ENCODE measurements at regions not wholly inside any gene's neighbourhood (a gene's known extent, or its start where the extent isn't known, plus 50 kb on each side); places are given as distances from the start of the nearest gene placed in this dataset.

- Histone ChIP-seq H3K27me3 (ENCODE audit: insufficient read depth, low read length) (no peaks in the 10 kb centered on the region), H3K4me3 (ENCODE audit: low read length) (no peak overlapping the region), H3K4me1 (ENCODE audit: insufficient read depth, low read length) (peaks cover 10% of the 10 kb centered on the region), H3K9me3 (ENCODE audit: insufficient read depth, low read depth, low read length) (no peaks in the 10 kb centered on the region), H3K27ac (ENCODE audit: low read depth, low read length) (no peak overlapping the region), H3K9ac (ENCODE audit: low read depth, low read length) (no peak overlapping the region), H3K36me3 (ENCODE audit: insufficient read depth, low read length) (no peaks in the 10 kb centered on the region)
Observed at GRCh38 chr18:38397094-38397493, 831.5 kb upstream of the CELF4 start.

- Histone ChIP-seq H3K27me3 (ENCODE audit: insufficient read depth, low read length) (no peaks in the 10 kb centered on the region), H3K36me3 (ENCODE audit: insufficient read depth, low read length) (no peaks in the 10 kb centered on the region), H3K9ac (ENCODE audit: low read depth, low read length) (no peak overlapping the region), H3K4me3 (ENCODE audit: low read length) (no peak overlapping the region), H3K9me3 (ENCODE audit: insufficient read depth, low read depth, low read length) (no peaks in the 10 kb centered on the region), H3K4me1 (ENCODE audit: insufficient read depth, low read length) (no peaks in the 10 kb centered on the region), H3K27ac (ENCODE audit: low read depth, low read length) (no peak overlapping the region)
- WGBS: 92% methylated on average over 1 of the region's 1 CpG
Observed at GRCh38 chr18:38386146-38386545, 820.5 kb upstream of the CELF4 start.

GRCh38 chr18:38369772-38370690, 804.4 kb upstream of the CELF4 start:
- no peak overlapping the region for H3K27ac ChIP-seq (ENCODE audit: low read depth, low read length)
- H3K9me3 ChIP-seq (ENCODE audit: insufficient read depth, low read depth, low read length): no peaks in the 10 kb centered on the region
- no peaks in the 10 kb centered on the region for H3K27me3 ChIP-seq (ENCODE audit: insufficient read depth, low read length)
- H3K4me3 ChIP-seq (ENCODE audit: low read length): no peak overlapping the region
- WGBS: 89% methylated on average over 4 of the region's 4 CpGs
- no peak overlapping the region for H3K9ac ChIP-seq (ENCODE audit: low read depth, low read length)
- no peaks in the 10 kb centered on the region for H3K36me3 ChIP-seq (ENCODE audit: insufficient read depth, low read length)
- H3K4me1 ChIP-seq (ENCODE audit: insufficient read depth, low read length): peaks cover 18% of the 10 kb centered on the region

GRCh38 chr18:38368886-38369285, 803.3 kb upstream of the CELF4 start:
- Histone ChIP-seq H3K4me1 (ENCODE audit: insufficient read depth, low read length) (peaks cover 18% of the 10 kb centered on the region), H3K36me3 (ENCODE audit: insufficient read depth, low read length) (no peaks in the 10 kb centered on the region), H3K9ac (ENCODE audit: low read depth, low read length) (no peak overlapping the region), H3K27me3 (ENCODE audit: insufficient read depth, low read length) (no peaks in the 10 kb centered on the region), H3K4me3 (ENCODE audit: low read length) (no peak overlapping the region), H3K9me3 (ENCODE audit: insufficient read depth, low read depth, low read length) (no peaks in the 10 kb centered on the region), H3K27ac (ENCODE audit: low read depth, low read length) (no peak overlapping the region)

- no peaks in the 10 kb centered on the region for H3K36me3 ChIP-seq (ENCODE audit: insufficient read depth, low read length)
- H3K4me3 ChIP-seq (ENCODE audit: low read length): no peak overlapping the region
- no peaks in the 10 kb centered on the region for H3K27me3 ChIP-seq (ENCODE audit: insufficient read depth, low read length)
- no peak overlapping the region for H3K9ac ChIP-seq (ENCODE audit: low read depth, low read length)
- H3K27ac ChIP-seq (ENCODE audit: low read depth, low read length): no peak overlapping the region
- peaks cover 18% of the 10 kb centered on the region for H3K4me1 ChIP-seq (ENCODE audit: insufficient read depth, low read length)
- H3K9me3 ChIP-seq (ENCODE audit: insufficient read depth, low read depth, low read length): no peaks in the 10 kb centered on the region
- 92% methylated on average over 2 of the region's 2 CpGs for WGBS
Observed at GRCh38 chr18:38368246-38368645, 802.6 kb upstream of the CELF4 start.

GRCh38 chr18:38367473-38367872, 801.9 kb upstream of the CELF4 start:
- H3K36me3 ChIP-seq (ENCODE audit: insufficient read depth, low read length): no peaks in the 10 kb centered on the region
- H3K9me3 ChIP-seq (ENCODE audit: insufficient read depth, low read depth, low read length): no peaks in the 10 kb centered on the region
- no peak overlapping the region for H3K4me3 ChIP-seq (ENCODE audit: low read length)
- H3K4me1 ChIP-seq (ENCODE audit: insufficient read depth, low read length): peaks cover 18% of the 10 kb centered on the region
- 100% methylated on average over 1 of the region's 1 CpG for WGBS
- no peak overlapping the region for H3K9ac ChIP-seq (ENCODE audit: low read depth, low read length)
- no peak overlapping the region for H3K27ac ChIP-seq (ENCODE audit: low read depth, low read length)
- H3K27me3 ChIP-seq (ENCODE audit: insufficient read depth, low read length): no peaks in the 10 kb centered on the region

- Histone ChIP-seq H3K27ac (ENCODE audit: low read depth, low read length) (no peak overlapping the region), H3K27me3 (ENCODE audit: insufficient read depth, low read length) (no peaks in the 10 kb centered on the region), H3K9me3 (ENCODE audit: insufficient read depth, low read depth, low read length) (no peaks in the 10 kb centered on the region), H3K9ac (ENCODE audit: low read depth, low read length) (no peak overlapping the region), H3K36me3 (ENCODE audit: insufficient read depth, low read length) (no peaks in the 10 kb centered on the region), H3K4me3 (ENCODE audit: low read length) (no peak overlapping the region), H3K4me1 (ENCODE audit: insufficient read depth, low read length) (peaks cover 8% of the 10 kb centered on the region; the same call in 1 of the 2 replicates)
- WGBS: 87% methylated on average over 2 of the region's 2 CpGs
Observed at GRCh38 chr18:38362286-38362792, 796.7 kb upstream of the CELF4 start.

- no peaks in the 10 kb centered on the region for H3K9me3 ChIP-seq (ENCODE audit: insufficient read depth, low read depth, low read length)
- H3K4me1 ChIP-seq (ENCODE audit: insufficient read depth, low read length): no peaks in the 10 kb centered on the region
- no peak overlapping the region for H3K27ac ChIP-seq (ENCODE audit: low read depth, low read length)
- H3K4me3 ChIP-seq (ENCODE audit: low read length): no peak overlapping the region
- H3K36me3 ChIP-seq (ENCODE audit: insufficient read depth, low read length): no peaks in the 10 kb centered on the region
- H3K27me3 ChIP-seq (ENCODE audit: insufficient read depth, low read length): no peaks in the 10 kb centered on the region
- 90% methylated on average over 10 of the region's 11 CpGs for WGBS
- no peak overlapping the region for H3K9ac ChIP-seq (ENCODE audit: low read depth, low read length)
Observed at GRCh38 chr18:38358805-38359657, 793.4 kb upstream of the CELF4 start.

- no peak overlapping the region for H3K9ac ChIP-seq (ENCODE audit: low read depth, low read length)
- H3K4me3 ChIP-seq (ENCODE audit: low read length): no peak overlapping the region
- no peaks in the 10 kb centered on the region for H3K27me3 ChIP-seq (ENCODE audit: insufficient read depth, low read length)
- H3K27ac ChIP-seq (ENCODE audit: low read depth, low read length): no peak overlapping the region
- no peaks in the 10 kb centered on the region for H3K36me3 ChIP-seq (ENCODE audit: insufficient read depth, low read length)
- no peaks in the 10 kb centered on the region for H3K9me3 ChIP-seq (ENCODE audit: insufficient read depth, low read depth, low read length)
- no peaks in the 10 kb centered on the region for H3K4me1 ChIP-seq (ENCODE audit: insufficient read depth, low read length)
Observed at GRCh38 chr18:38353149-38353548, 787.6 kb upstream of the CELF4 start.

- no peaks in the 10 kb centered on the region for H3K36me3 ChIP-seq (ENCODE audit: insufficient read depth, low read length)
- H3K4me3 ChIP-seq (ENCODE audit: low read length): no peak overlapping the region
- no peak overlapping the region for H3K9ac ChIP-seq (ENCODE audit: low read depth, low read length)
- H3K4me1 ChIP-seq (ENCODE audit: insufficient read depth, low read length): no peaks in the 10 kb centered on the region
- H3K27ac ChIP-seq (ENCODE audit: low read depth, low read length): no peak overlapping the region
- 93% methylated on average over 2 of the region's 2 CpGs for WGBS
- H3K9me3 ChIP-seq (ENCODE audit: insufficient read depth, low read depth, low read length): no peaks in the 10 kb centered on the region
- H3K27me3 ChIP-seq (ENCODE audit: insufficient read depth, low read length): no peaks in the 10 kb centered on the region
Observed at GRCh38 chr18:38350141-38350540, 784.5 kb upstream of the CELF4 start.

GRCh38 chr18:38330573-38330972, 765.0 kb upstream of the CELF4 start:
- Histone ChIP-seq H3K27ac (ENCODE audit: low read depth, low read length) (no peak overlapping the region), H3K27me3 (ENCODE audit: insufficient read depth, low read length) (no peaks in the 10 kb centered on the region), H3K9ac (ENCODE audit: low read depth, low read length) (no peak overlapping the region), H3K4me1 (ENCODE audit: insufficient read depth, low read length) (no peaks in the 10 kb centered on the region), H3K4me3 (ENCODE audit: low read length) (no peak overlapping the region), H3K9me3 (ENCODE audit: insufficient read depth, low read depth, low read length) (no peaks in the 10 kb centered on the region), H3K36me3 (ENCODE audit: insufficient read depth, low read length) (no peaks in the 10 kb centered on the region)
- WGBS: 88% methylated on average over 2 of the region's 3 CpGs
